ENCODE measurements at regions not wholly inside any gene's neighbourhood (a gene's known extent, or its start where the extent isn't known, plus 50 kb on each side); places are given as distances from the start of the nearest gene placed in this dataset.

- TF ChIP-seq, protein P1, sequence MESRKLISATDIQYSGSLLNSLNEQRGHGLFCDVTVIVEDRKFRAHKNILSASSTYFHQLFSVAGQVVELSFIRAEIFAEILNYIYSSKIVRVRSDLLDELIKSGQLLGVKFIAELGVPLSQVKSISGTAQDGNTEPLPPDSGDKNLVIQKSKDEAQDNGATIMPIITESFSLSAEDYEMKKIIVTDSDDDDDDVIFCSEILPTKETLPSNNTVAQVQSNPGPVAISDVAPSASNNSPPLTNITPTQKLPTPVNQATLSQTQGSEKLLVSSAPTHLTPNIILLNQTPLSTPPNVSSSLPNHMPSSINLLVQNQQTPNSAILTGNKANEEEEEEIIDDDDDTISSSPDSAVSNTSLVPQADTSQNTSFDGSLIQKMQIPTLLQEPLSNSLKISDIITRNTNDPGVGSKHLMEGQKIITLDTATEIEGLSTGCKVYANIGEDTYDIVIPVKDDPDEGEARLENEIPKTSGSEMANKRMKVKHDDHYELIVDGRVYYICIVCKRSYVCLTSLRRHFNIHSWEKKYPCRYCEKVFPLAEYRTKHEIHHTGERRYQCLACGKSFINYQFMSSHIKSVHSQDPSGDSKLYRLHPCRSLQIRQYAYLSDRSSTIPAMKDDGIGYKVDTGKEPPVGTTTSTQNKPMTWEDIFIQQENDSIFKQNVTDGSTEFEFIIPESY (IDR thresholded peaks at IDR 0.05), result no peak
- TF ChIP-seq NR2F2 (IDR thresholded peaks at IDR 0.05) (no peak), MAX (IDR thresholded peaks at IDR 0.05) (no peak)
Observed at GRCh38 chr2:16587601-16588000, 78.0 kb downstream of the CYRIA start (continued).

DNA sequence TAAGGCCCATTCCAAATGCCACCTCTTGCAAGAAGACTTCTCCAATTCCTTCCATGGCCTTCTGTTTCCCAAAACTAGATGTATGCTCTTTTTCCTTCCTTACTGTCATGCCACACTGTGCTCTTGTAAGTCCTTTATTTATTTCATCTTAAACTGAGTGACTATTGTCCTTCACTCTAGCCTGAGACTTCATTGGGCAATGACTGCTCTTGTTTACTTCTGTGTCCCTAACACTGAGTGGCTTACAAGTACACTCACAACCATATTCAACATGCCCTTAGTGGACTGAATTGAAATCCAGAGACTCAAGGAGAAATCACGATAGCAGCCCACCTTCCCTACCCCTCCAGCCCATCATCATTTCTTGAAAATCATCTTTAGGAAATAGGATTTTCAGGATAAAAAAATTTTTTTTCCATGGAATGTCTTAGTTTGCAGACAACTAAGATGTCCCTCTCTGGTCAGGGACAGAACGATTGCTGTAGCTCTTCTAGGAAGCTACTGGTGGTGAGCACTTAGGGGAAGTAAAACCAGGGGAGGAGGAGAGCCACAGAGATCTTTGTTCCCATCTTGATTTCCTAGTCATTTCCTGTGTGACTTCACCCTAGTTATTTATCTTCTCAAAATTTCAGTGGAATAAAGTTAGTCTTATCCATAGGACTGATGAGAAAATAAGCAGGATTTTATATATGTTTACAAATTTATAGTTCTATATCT lies 80.7 kb downstream of the CYRIA start:
- 68% methylated on average over 2 of the region's 2 CpGs for WGBS
- no peak overlapping the region for H3K27ac ChIP-seq (ENCODE audit: low read depth in 1 of 2, low read length in 2 of 2)
- H3K4me3 ChIP-seq (ENCODE audit: low read depth in 1 of 3, low read length in 3 of 3), result no peak overlapping the region

More for the DNA sequence above, 80.7 kb downstream of the CYRIA start:
- no peak overlapping the region for H3K9ac ChIP-seq (ENCODE audit: low read depth in 1 of 2, low read length in 2 of 2)
- H3K4me1 ChIP-seq (ENCODE audit: control insufficient read depth in 4 of 4, insufficient read depth in 4 of 4, low read length in 3 of 4), result no peaks in the 10 kb centered on the region
- DNase-seq (ENCODE audit: low spot score), result no peak
- no peaks in the 10 kb centered on the region for H3K9me3 ChIP-seq (ENCODE audit: control insufficient read depth in 4 of 4, low read length in 3 of 4)
- no peak for TF ChIP-seq MAX (IDR thresholded peaks at IDR 0.05)
- TF ChIP-seq NR2F2 (IDR thresholded peaks at IDR 0.05), result no peak
- no peak for TF ChIP-seq RXRA (IDR thresholded peaks at IDR 0.05)
- no peak for TF ChIP-seq JUND (IDR thresholded peaks at IDR 0.05)
- TF ChIP-seq YY1 (IDR thresholded peaks at IDR 0.05), result no peak
- TF ChIP-seq HNF4G (IDR thresholded peaks at IDR 0.05), result no peak
- no peak for TF ChIP-seq REST (IDR thresholded peaks at IDR 0.05)
- no peak for TF ChIP-seq ATF3 (IDR thresholded peaks at IDR 0.05)
- TF ChIP-seq SP1 (IDR thresholded peaks at IDR 0.05), result no peak
- no peak for TF ChIP-seq GABPA (IDR thresholded peaks at IDR 0.05 in 1 of 2, conservative IDR thresholded peaks at IDR 0.05 in 1 of 2)
- TF ChIP-seq, protein P2, sequence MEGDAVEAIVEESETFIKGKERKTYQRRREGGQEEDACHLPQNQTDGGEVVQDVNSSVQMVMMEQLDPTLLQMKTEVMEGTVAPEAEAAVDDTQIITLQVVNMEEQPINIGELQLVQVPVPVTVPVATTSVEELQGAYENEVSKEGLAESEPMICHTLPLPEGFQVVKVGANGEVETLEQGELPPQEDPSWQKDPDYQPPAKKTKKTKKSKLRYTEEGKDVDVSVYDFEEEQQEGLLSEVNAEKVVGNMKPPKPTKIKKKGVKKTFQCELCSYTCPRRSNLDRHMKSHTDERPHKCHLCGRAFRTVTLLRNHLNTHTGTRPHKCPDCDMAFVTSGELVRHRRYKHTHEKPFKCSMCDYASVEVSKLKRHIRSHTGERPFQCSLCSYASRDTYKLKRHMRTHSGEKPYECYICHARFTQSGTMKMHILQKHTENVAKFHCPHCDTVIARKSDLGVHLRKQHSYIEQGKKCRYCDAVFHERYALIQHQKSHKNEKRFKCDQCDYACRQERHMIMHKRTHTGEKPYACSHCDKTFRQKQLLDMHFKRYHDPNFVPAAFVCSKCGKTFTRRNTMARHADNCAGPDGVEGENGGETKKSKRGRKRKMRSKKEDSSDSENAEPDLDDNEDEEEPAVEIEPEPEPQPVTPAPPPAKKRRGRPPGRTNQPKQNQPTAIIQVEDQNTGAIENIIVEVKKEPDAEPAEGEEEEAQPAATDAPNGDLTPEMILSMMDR (IDR thresholded peaks at IDR 0.05; ENCODE audit: low read depth, low read length, missing input control), result no peak
- TF ChIP-seq, protein P1 (IDR thresholded peaks at IDR 0.05), result no peak
- TF ChIP-seq FOXA2 (IDR thresholded peaks at IDR 0.05), result no peak
- TF ChIP-seq EGR1 (IDR thresholded peaks at IDR 0.05; ENCODE audit: low read depth in 2 of 2), result no peak
- no peak for TF ChIP-seq FOXA1 (IDR thresholded peaks at IDR 0.05)
- TF ChIP-seq TAF1 (conservative IDR thresholded peaks at IDR 0.05), result no peak
- no peak for TF ChIP-seq HNF4A (conservative IDR thresholded peaks at IDR 0.05)
- no peaks in the 10 kb centered on the region for H3K27me3 ChIP-seq (ENCODE audit: control insufficient read depth in 4 of 4, insufficient read depth in 4 of 4, low read length in 3 of 4)
- no peaks in the 10 kb centered on the region for H3K36me3 ChIP-seq (ENCODE audit: control insufficient read depth in 4 of 4, insufficient read depth in 3 of 4, low read depth in 1 of 4, low read length in 3 of 4)
